Stomach (tissue), 4 donors: ENCODE measurements at regions not wholly inside any gene's neighbourhood (a gene's known extent, or its start where the extent isn't known, plus 50 kb on each side); places are given as distances from the start of the nearest gene placed in this dataset.

ENCODE experiments used
- CTCF ChIP-seq, 7 experiments: fragments of 450-650 bp in 4 of 7; fragments of 200-600 bp in 3 of 7; sonication (generic) in 3 of 7; IDR thresholded peaks; one replicate each; pipeline ENCODE4 v1.5.1; 2016 to 2019; ENCODE audit warnings: antibody characterized with exemption in 7 of 7, control low read depth in 2 of 7, mild to moderate bottlenecking in 1 of 7
- EP300 ChIP-seq: sonication (generic); formaldehyde crosslinking; IDR thresholded peaks from one replicate; pipeline ENCODE4 v1.6.1; 2017; ENCODE audit warnings: antibody characterized with exemption
- POLR2A ChIP-seq, 4 donors: fragments of 450-650 bp; IDR thresholded peaks; one replicate each; pipeline ENCODE4 v1.6.1; 2016; ENCODE audit warnings: antibody characterized with exemption in 4 of 4, control low read depth in 2 of 4, mild to moderate bottlenecking in 1 of 4, moderate library complexity in 1 of 4
- POLR2AphosphoS5 ChIP-seq, 3 donors: sonication (generic); formaldehyde crosslinking; IDR thresholded peaks; one replicate each; pipeline ENCODE4 v1.6.1; 2016; ENCODE audit warnings: antibody characterized with exemption in 3 of 3

- no peak for TF ChIP-seq POLR2A (IDR thresholded peaks at IDR 0.05)
- TF ChIP-seq CTCF (IDR thresholded peaks at IDR 0.05): no peak
- no peak for TF ChIP-seq POLR2AphosphoS5 (IDR thresholded peaks at IDR 0.05)
- no peak for TF ChIP-seq EP300
Measured at GRCh38 chr3:72698154-72698917, 149.9 kb downstream of the SHQ1 start.
